ENCODE measurements at regions not wholly inside any gene's neighbourhood (a gene's known extent, or its start where the extent isn't known, plus 50 kb on each side); places are given as distances from the start of the nearest gene placed in this dataset.

DNA sequence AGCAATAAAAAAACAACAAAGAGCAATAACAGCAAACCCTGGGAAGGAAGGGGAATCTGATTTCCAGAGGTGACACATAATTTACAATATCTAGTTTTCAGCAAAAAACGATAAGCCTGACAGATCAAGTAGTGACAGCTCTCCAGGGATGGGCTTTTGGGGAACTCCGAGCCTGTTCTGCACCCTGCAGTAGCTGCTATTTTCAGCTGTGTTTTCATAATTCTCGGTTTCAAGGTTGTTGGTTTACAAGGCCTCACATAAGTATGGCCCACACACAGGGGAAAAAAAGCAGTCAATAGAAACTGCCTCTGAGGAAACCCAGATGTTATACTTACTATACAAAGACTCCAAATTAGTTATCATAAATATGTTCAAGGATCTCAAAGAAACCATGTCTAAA lies 67.7 kb upstream of the CTLA4 start:
- no peak overlapping the region for H3K4me3 ChIP-seq (ENCODE audit: low read length)
- TF ChIP-seq, protein P1, sequence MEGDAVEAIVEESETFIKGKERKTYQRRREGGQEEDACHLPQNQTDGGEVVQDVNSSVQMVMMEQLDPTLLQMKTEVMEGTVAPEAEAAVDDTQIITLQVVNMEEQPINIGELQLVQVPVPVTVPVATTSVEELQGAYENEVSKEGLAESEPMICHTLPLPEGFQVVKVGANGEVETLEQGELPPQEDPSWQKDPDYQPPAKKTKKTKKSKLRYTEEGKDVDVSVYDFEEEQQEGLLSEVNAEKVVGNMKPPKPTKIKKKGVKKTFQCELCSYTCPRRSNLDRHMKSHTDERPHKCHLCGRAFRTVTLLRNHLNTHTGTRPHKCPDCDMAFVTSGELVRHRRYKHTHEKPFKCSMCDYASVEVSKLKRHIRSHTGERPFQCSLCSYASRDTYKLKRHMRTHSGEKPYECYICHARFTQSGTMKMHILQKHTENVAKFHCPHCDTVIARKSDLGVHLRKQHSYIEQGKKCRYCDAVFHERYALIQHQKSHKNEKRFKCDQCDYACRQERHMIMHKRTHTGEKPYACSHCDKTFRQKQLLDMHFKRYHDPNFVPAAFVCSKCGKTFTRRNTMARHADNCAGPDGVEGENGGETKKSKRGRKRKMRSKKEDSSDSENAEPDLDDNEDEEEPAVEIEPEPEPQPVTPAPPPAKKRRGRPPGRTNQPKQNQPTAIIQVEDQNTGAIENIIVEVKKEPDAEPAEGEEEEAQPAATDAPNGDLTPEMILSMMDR (conservative IDR thresholded peaks at IDR 0.05; ENCODE audit: low read depth, low read length) = no peak
- no peak for DNase-seq (ENCODE audit: low read depth)

DNA sequence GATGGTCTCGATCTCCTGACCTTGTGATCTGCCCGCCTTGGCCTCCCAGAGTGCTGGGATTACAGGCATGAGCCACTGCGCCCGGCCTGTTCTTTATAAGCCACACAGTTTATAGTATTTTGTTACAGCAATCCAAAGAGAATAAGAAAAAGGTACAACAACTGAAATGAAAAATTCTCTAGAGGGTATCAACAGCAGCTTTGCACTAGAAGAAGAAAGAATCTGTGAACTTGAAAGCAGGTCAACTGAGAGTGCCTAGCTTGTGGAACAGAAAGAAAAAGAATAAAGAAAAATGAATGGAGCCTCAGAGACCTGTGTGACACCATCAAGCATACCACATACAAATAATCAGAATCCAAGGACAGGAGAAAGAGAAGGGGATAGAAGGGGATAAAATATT lies 66.8 kb upstream of the CTLA4 start:
- TF ChIP-seq, protein P1 (conservative IDR thresholded peaks at IDR 0.05; ENCODE audit: low read depth, low read length) = no peak
- no peak overlapping the region for H3K4me3 ChIP-seq (ENCODE audit: low read length)
- no peak for DNase-seq (ENCODE audit: low read depth)

DNA sequence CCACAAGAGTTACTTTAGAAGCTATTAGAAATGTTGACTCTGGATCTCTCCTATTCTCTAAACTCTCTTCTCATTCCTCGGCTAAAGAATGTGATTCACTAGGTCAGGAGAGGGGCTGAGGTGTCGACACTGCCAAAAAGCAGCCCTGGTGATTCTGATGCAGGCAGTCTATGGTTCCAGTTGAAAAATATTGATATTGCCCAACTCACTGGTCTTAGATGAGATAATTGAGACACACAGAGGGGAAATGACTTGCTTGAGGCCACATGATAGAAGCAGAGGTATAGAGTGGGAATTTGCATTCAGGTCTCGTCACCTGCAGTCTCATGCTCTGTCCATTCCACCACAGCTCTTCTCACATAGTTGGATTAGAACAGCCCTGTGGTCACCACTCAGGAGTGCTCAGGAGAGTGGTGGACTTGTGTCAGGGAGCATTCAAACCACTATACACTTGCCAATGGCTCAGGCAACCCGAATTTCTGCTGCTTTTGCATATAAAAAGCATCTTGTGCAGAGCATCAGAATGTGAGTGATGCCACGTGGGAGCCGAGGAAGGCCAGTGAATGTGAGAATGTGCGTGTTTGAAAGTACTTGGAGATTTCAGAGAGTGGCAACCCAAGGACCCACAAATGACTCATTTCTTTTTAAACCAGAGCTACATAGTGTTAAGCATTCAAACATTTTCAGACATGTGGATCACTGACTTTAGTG lies 65.1 kb upstream of the CTLA4 start:
- TF ChIP-seq, protein P1 (conservative IDR thresholded peaks at IDR 0.05; ENCODE audit: low read depth, low read length) = no peak
- H3K4me3 ChIP-seq (ENCODE audit: low read length) = no peak overlapping the region
- peak; percentile 82 for DNase-seq (ENCODE audit: low read depth)

DNA sequence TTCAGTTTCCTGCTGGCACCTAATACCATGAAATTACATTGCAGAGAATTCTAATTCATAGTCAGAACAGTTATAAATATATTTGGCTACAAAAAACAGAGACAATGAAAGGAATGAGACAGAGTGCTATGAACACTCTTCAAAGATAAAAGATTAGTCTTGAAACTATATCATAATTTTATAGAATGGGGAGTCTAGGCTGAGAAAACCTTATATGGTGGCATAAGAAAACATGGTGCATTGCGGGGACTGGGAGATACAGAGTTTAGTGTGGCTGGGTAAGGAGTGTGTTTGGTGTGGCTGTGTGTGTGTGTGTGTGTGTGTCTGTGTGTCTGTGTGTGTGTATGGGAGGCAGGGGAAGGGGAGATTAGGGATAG lies 64.5 kb upstream of the CTLA4 start:
- H3K4me3 ChIP-seq (ENCODE audit: low read length) = no peak overlapping the region
- TF ChIP-seq, protein P1 (conservative IDR thresholded peaks at IDR 0.05; ENCODE audit: low read depth, low read length) = no peak
- DNase-seq (ENCODE audit: low read depth) = no peak

DNA sequence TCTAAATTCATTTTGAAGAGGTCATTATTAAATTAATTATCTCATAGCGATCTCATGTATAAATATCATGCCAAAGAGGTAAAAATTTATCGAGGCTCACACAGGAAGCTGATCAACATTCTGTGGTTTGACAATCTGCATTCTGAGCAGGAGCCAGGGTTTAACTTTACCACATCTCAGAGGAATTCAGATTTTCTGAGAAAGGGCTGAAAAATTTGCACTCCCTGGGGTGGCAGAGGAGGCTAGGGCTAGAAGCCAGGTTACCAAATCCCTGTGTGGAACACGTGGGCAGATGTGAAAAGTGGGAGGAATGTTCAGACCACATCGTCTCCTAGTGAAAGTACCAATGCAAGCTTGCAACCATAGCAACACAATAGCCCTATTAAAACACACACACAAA lies 63.5 kb upstream of the CTLA4 start:
- TF ChIP-seq, protein P1 (conservative IDR thresholded peaks at IDR 0.05; ENCODE audit: low read depth, low read length) = no peak
- no peak overlapping the region for H3K4me3 ChIP-seq (ENCODE audit: low read length)
- peak; percentile 98 for DNase-seq (ENCODE audit: low read depth)

DNA sequence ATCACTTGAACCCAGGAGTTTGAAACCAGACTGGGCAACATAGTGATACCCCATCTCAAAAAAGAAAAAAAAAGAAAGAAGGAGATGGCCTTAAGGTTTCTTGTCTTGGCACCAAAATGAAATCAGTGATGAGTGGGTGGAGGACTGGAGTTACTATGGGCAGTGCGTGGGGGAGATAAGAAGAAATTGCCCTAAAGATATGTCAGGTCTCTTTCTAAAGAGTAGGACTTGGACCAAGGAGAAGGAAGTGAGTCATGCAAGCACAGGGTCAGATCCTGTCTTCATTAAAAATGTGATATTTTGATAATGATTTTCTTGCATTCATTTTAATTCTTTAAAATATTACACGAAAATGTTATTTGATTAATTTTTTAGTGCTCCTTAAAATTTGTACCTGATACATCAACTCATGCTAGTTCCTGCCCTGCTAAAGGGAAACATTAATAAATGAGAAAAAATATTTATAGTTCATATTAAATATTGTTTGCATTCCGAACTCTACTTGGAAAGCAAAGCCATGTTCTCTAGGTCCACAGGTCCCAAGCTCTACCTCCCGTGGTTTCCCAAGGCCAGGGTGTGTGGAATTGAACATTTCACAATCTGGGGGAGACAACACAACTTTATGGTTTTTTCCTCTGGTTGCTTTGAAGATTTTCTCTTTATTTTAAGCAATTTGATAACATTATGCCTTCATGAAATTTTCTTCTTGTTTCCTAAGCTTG lies 62.6 kb upstream of the CTLA4 start:
- no peak overlapping the region for H3K4me3 ChIP-seq (ENCODE audit: low read length)
- TF ChIP-seq, protein P1 (conservative IDR thresholded peaks at IDR 0.05; ENCODE audit: low read depth, low read length) = no peak
- DNase-seq (ENCODE audit: low read depth) = no peak

DNA sequence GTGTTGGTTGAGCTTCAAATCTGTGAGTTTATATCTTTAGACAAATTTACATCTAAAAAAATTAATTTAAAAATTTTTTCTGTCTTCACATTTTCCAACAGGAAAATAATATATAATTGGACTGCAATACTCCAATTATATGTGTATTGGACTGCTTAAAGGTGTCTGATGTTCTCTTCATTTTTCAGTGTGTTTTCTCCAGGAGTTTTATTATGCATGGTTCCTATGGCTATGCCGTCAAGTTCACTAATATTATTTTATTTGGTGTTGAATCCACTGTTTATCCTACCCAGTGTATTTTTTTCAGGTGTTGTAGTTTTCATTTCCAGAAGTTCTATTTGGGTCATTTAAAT lies 62.1 kb upstream of the CTLA4 start:
- H3K4me3 ChIP-seq (ENCODE audit: low read length) = no peak overlapping the region
- TF ChIP-seq, protein P1 (conservative IDR thresholded peaks at IDR 0.05; ENCODE audit: low read depth, low read length) = no peak

More for the DNA sequence above, 62.1 kb upstream of the CTLA4 start:
- no peak for DNase-seq (ENCODE audit: low read depth)
